HL-60 (cell line): ENCODE measurements at regions not wholly inside any gene's neighbourhood (a gene's known extent, or its start where the extent isn't known, plus 50 kb on each side); places are given as distances from the start of the nearest gene placed in this dataset.

Experiments
- DNase-seq, 2 experiments: peaks; one replicate each; pipeline ENCODE4 v3.0.0-alpha.2; 2010 to 2020; ENCODE audit warnings: low read depth in 1 of 2, low spot score in 1 of 2
- H3K27ac ChIP-seq: fragments of 250-450 bp; sonication (Bioruptor Pico); replicated peaks from 2 replicates; pipeline ENCODE4 v1.5.1; 2020; ENCODE audit warnings: mild to moderate bottlenecking, moderate library complexity
- H3K27me3 ChIP-seq: fragments of 250-450 bp; sonication (Bioruptor Pico); 2 replicates; pipeline ENCODE4 v1.5.1; 2021; ENCODE audit warnings: mild to moderate bottlenecking, moderate library complexity; ENCODE audit not compliant: insufficient read depth, poor library complexity, severe bottlenecking
- H3K4me3 ChIP-seq: replicated peaks from 2 replicates; pipeline ENCODE4 v1.5.1; 2011; ENCODE audit warnings: mild to moderate bottlenecking, control low read depth, low read length; ENCODE audit not compliant: insufficient read depth
- GABPA ChIP-seq: IDR thresholded peaks from 2 replicates; pipeline ENCODE4 v1.6.1; 2012; ENCODE audit warnings: low read depth
- POLR2AphosphoS5 ChIP-seq: IDR thresholded peaks from 2 replicates; pipeline ENCODE4 v1.6.1; 2012; ENCODE audit warnings: low read depth
- REST ChIP-seq: IDR thresholded peaks from 2 replicates; pipeline ENCODE4 v1.6.1; 2012; ENCODE audit warnings: low read depth; ENCODE audit not compliant: insufficient replicate concordance
- SPI1 ChIP-seq: IDR thresholded peaks from 2 replicates; pipeline ENCODE4 v1.6.1; 2012; ENCODE audit warnings: low read depth, mild to moderate bottlenecking, borderline replicate concordance
- TF ChIP-seq, protein P1 (sequence below): IDR thresholded peaks from one replicate; pipeline ENCODE4 v1.5.1; 2011; ENCODE audit warnings: low read length, control low read depth, inconsistent platforms; ENCODE audit not compliant: insufficient read depth

GRCh38 chr13:99811067-99811700 is 160.4 kb downstream of the ZIC5 start:
- H3K4me3 ChIP-seq, result no peak overlapping the region
- H3K27ac ChIP-seq, result no peak overlapping the region
- TF ChIP-seq REST, result no peak
- no peak for TF ChIP-seq GABPA
- no peak for TF ChIP-seq SPI1
- no peak for TF ChIP-seq POLR2AphosphoS5
- TF ChIP-seq, protein P1, sequence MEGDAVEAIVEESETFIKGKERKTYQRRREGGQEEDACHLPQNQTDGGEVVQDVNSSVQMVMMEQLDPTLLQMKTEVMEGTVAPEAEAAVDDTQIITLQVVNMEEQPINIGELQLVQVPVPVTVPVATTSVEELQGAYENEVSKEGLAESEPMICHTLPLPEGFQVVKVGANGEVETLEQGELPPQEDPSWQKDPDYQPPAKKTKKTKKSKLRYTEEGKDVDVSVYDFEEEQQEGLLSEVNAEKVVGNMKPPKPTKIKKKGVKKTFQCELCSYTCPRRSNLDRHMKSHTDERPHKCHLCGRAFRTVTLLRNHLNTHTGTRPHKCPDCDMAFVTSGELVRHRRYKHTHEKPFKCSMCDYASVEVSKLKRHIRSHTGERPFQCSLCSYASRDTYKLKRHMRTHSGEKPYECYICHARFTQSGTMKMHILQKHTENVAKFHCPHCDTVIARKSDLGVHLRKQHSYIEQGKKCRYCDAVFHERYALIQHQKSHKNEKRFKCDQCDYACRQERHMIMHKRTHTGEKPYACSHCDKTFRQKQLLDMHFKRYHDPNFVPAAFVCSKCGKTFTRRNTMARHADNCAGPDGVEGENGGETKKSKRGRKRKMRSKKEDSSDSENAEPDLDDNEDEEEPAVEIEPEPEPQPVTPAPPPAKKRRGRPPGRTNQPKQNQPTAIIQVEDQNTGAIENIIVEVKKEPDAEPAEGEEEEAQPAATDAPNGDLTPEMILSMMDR, result no peak
- no peaks in the 10 kb centered on the region for H3K27me3 ChIP-seq
- no peak for DNase-seq

- H3K27ac ChIP-seq, result no peak overlapping the region
- H3K27me3 ChIP-seq, result no peaks in the 10 kb centered on the region
- DNase-seq, result no peak
- TF ChIP-seq GABPA (no peak), REST (no peak), POLR2AphosphoS5 (no peak), SPI1 (no peak)
- TF ChIP-seq, protein P1, result no peak
- H3K4me3 ChIP-seq, result no peak overlapping the region
Observed at GRCh38 chr13:99809926-99810325, 161.6 kb downstream of the ZIC5 start.

- no peak for DNase-seq
- Histone ChIP-seq H3K27me3 (no peaks in the 10 kb centered on the region), H3K4me3 (no peak overlapping the region), H3K27ac (no peak overlapping the region)
- TF ChIP-seq, protein P1, result no peak
- TF ChIP-seq GABPA (no peak), POLR2AphosphoS5 (no peak), REST (no peak), SPI1 (no peak)
Observed at GRCh38 chr13:99809496-99809895, 162.1 kb downstream of the ZIC5 start.
